GM23248 (cell line): ENCODE measurements at regions not wholly inside any gene's neighbourhood (a gene's known extent, or its start where the extent isn't known, plus 50 kb on each side); places are given as distances from the start of the nearest gene placed in this dataset.

Experiments
- DNase-seq: peaks from one replicate; pipeline ENCODE4 v3.0.0-alpha.2; 2015
- H2AFZ ChIP-seq: fragments of 200-600 bp; sonication (generic); 2 replicates; pipeline ENCODE4 v1.6.1; 2016; ENCODE audit warnings: antibody characterized with exemption
- H3F3A ChIP-seq: fragments of 200-600 bp; sonication (generic); 2 replicates; pipeline ENCODE4 v1.6.1; 2016; ENCODE audit warnings: mild to moderate bottlenecking, antibody characterized with exemption, mixed run types; ENCODE audit not compliant: insufficient read depth
- H3K27ac ChIP-seq: fragments of 200-600 bp; sonication (generic); 2 replicates; pipeline ENCODE4 v1.5.1; 2016; ENCODE audit warnings: mild to moderate bottlenecking
- H3K27me3 ChIP-seq: fragments of 200-600 bp; sonication (generic); replicated peaks from 2 replicates; pipeline ENCODE4 v1.6.1; 2016; ENCODE audit warnings: mild to moderate bottlenecking; ENCODE audit not compliant: insufficient read depth
- H3K36me3 ChIP-seq: fragments of 200-600 bp; sonication (generic); 2 replicates; pipeline ENCODE4 v1.6.1; 2016; ENCODE audit warnings: low read depth, mild to moderate bottlenecking
- H3K4me1 ChIP-seq: fragments of 200-600 bp; sonication (generic); 2 replicates; pipeline ENCODE4 v1.6.1; 2016; ENCODE audit warnings: mild to moderate bottlenecking; ENCODE audit not compliant: insufficient read depth
- H3K4me2 ChIP-seq: fragments of 200-600 bp; sonication (generic); one replicate; pipeline ENCODE4 v1.6.1; 2016; ENCODE audit warnings: mild to moderate bottlenecking; ENCODE audit not compliant: unreplicated experiment
- H3K4me3 ChIP-seq: fragments of 200-600 bp; sonication (generic); 2 replicates; pipeline ENCODE4 v1.5.1; 2016; ENCODE audit warnings: mild to moderate bottlenecking
- H3K79me2 ChIP-seq: fragments of 200-600 bp; sonication (generic); 2 replicates; pipeline ENCODE4 v1.6.1; 2016; ENCODE audit warnings: mild to moderate bottlenecking; ENCODE audit not compliant: insufficient read depth
- H3K9ac ChIP-seq: fragments of 200-600 bp; sonication (generic); 2 replicates; pipeline ENCODE4 v1.6.1; 2016; ENCODE audit warnings: mild to moderate bottlenecking
- H3K9me2 ChIP-seq: fragments of 200-600 bp; sonication (generic); 2 replicates; pipeline ENCODE4 v1.6.1; 2016; ENCODE audit warnings: mixed run types, mild to moderate bottlenecking, moderate library complexity; ENCODE audit not compliant: insufficient read depth
- H3K9me3 ChIP-seq: fragments of 200-600 bp; sonication (generic); one replicate; pipeline ENCODE4 v1.6.1; 2017; ENCODE audit warnings: low read depth
- H4K20me1 ChIP-seq: fragments of 200-600 bp; sonication (generic); 2 replicates; pipeline ENCODE4 v1.6.0; 2016; ENCODE audit not compliant: insufficient read depth
- EZH2 ChIP-seq: fragments of 200-600 bp; sonication (generic); IDR thresholded peaks from 2 replicates; pipeline ENCODE4 v1.6.1; 2018; ENCODE audit warnings: antibody characterized with exemption, mild to moderate bottlenecking; ENCODE audit not compliant: insufficient read depth, poor library complexity, severe bottlenecking
- EZH2phosphoT487 ChIP-seq: fragments of 200-600 bp; sonication (generic); IDR thresholded peaks from 2 replicates; pipeline ENCODE4 v1.6.1; 2018; ENCODE audit warnings: antibody characterized with exemption, moderate library complexity, mild to moderate bottlenecking, low read depth; ENCODE audit not compliant: insufficient read depth
- WGBS, 2 experiments: methylation state at CpG; one replicate each; pipeline ENCODE4 v1.1.6; 2015 to 2017; ENCODE audit warnings: low lambda C conversion rate in 2 of 2, low coverage in 1 of 2; ENCODE audit errors: missing lambda C conversion rate in 2 of 2; 5-methylcytosine and 5-hydroxymethylcytosine counted together
- in situ Hi-C: fragments of 300-500 bp; cut with MboI; formaldehyde crosslinking; loops from 2 replicates; pipeline ENCODE4 v1.15.0; 2020

- Histone ChIP-seq H3K9me3 (no peaks in the 10 kb centered on the region), H4K20me1 (no peaks in the 10 kb centered on the region), H3K27me3 (no peaks in the 10 kb centered on the region), H3F3A (no peaks in the 10 kb centered on the region), H3K9me2 (no peaks in the 10 kb centered on the region), H3K27ac (no peak overlapping the region), H3K36me3 (no peaks in the 10 kb centered on the region), H2AFZ (no peak overlapping the region), H3K4me3 (no peak overlapping the region), H3K4me1 (peaks cover 16% of the 10 kb centered on the region; the same call in 1 of the 2 replicates), H3K4me2 (no peak overlapping the region), H3K9ac (no peak overlapping the region), H3K79me2 (no peaks in the 10 kb centered on the region)
- WGBS, 2 experiments = 88 to 97% methylated on average over 1 to 2 of the region's 2 CpGs
- TF ChIP-seq EZH2 (no peak), EZH2phosphoT487 (no peak)
- in situ Hi-C loops = no loop called here
- DNase-seq = no peak
Measured at GRCh38 chrX:68942840-68943239, 114.0 kb downstream of the EFNB1 start.

- in situ Hi-C loops = no loop called here
- Histone ChIP-seq H3K9me3 (no peaks in the 10 kb centered on the region), H3K79me2 (no peaks in the 10 kb centered on the region), H3F3A (peaks cover 6% of the 10 kb centered on the region), H3K4me1 (peaks cover 18% of the 10 kb centered on the region; the same call in 1 of the 2 replicates), H2AFZ (no peak overlapping the region), H3K36me3 (no peaks in the 10 kb centered on the region), H3K9ac (no peak overlapping the region), H3K4me3 (no peak overlapping the region), H3K4me2 (no peak overlapping the region), H3K27ac (no peak overlapping the region), H4K20me1 (no peaks in the 10 kb centered on the region), H3K27me3 (no peaks in the 10 kb centered on the region), H3K9me2 (no peaks in the 10 kb centered on the region)
- DNase-seq = no peak
- WGBS, 2 experiments = 51 to 59% methylated on average over 6 of the region's 6 CpGs
- TF ChIP-seq EZH2 (no peak), EZH2phosphoT487 (no peak)
Measured at GRCh38 chrX:68942104-68942503, 113.3 kb downstream of the EFNB1 start.

GRCh38 chrX:68941385-68941952 lies 112.6 kb downstream of the EFNB1 start:
- H3F3A ChIP-seq = peaks cover 9% of the 10 kb centered on the region
- H2AFZ ChIP-seq = no peak overlapping the region
- peaks cover 21% of the 10 kb centered on the region; the same call in 1 of the 2 replicates for H3K4me1 ChIP-seq
- no peaks in the 10 kb centered on the region for H4K20me1 ChIP-seq
- no peak for DNase-seq
- no peaks in the 10 kb centered on the region for H3K79me2 ChIP-seq
- TF ChIP-seq EZH2phosphoT487 (no peak), EZH2 (no peak)
- H3K27ac ChIP-seq = no peak overlapping the region
- H3K9ac ChIP-seq = no peak overlapping the region
- H3K36me3 ChIP-seq = no peaks in the 10 kb centered on the region
- H3K4me2 ChIP-seq = no peak overlapping the region
- no peak overlapping the region for H3K4me3 ChIP-seq
- no peaks in the 10 kb centered on the region for H3K9me2 ChIP-seq
- no peaks in the 10 kb centered on the region for H3K27me3 ChIP-seq
- 72 to 77% methylated on average over 4 of the region's 4 CpGs for WGBS, 2 experiments
- in situ Hi-C loops = no loop called here
- no peaks in the 10 kb centered on the region for H3K9me3 ChIP-seq

- H3K27me3 ChIP-seq = no peaks in the 10 kb centered on the region
- H2AFZ ChIP-seq = no peak overlapping the region
- in situ Hi-C loops = no loop called here
- TF ChIP-seq EZH2phosphoT487 (no peak), EZH2 (no peak)
- 74 to 88% methylated on average over 7 of the region's 7 CpGs for WGBS, 2 experiments
- no peaks in the 10 kb centered on the region for H3K79me2 ChIP-seq
- H3K4me2 ChIP-seq = no peak overlapping the region
- no peak overlapping the region for H3K27ac ChIP-seq
- H3K4me3 ChIP-seq = no peak overlapping the region
- H3K36me3 ChIP-seq = no peaks in the 10 kb centered on the region
- DNase-seq = no peak
- peaks cover 25% of the 10 kb centered on the region; the same call in 1 of the 2 replicates for H3K4me1 ChIP-seq
- no peaks in the 10 kb centered on the region for H3K9me2 ChIP-seq
- H3K9me3 ChIP-seq = no peaks in the 10 kb centered on the region
- peaks cover 9% of the 10 kb centered on the region for H3F3A ChIP-seq
- no peak overlapping the region for H3K9ac ChIP-seq
- no peaks in the 10 kb centered on the region for H4K20me1 ChIP-seq
Measured at GRCh38 chrX:68940601-68941000, 111.8 kb downstream of the EFNB1 start.

- H3K27ac ChIP-seq = no peak overlapping the region
- 92 to 98% methylated on average over 7 to 8 of the region's 8 CpGs for WGBS, 2 experiments
- no peaks in the 10 kb centered on the region for H3K79me2 ChIP-seq
- H3K4me3 ChIP-seq = no peak overlapping the region
- H3K9me3 ChIP-seq = no peaks in the 10 kb centered on the region
- peaks cover 21% of the 10 kb centered on the region; the same call in 1 of the 2 replicates for H3K4me1 ChIP-seq
- DNase-seq = no peak
- H3K9me2 ChIP-seq = no peaks in the 10 kb centered on the region
- no peaks in the 10 kb centered on the region for H3K36me3 ChIP-seq
- H2AFZ ChIP-seq = no peak overlapping the region
- H3K4me2 ChIP-seq = no peak overlapping the region
- TF ChIP-seq EZH2phosphoT487 = no peak
- no peaks in the 10 kb centered on the region for H4K20me1 ChIP-seq
- peaks cover 9% of the 10 kb centered on the region for H3F3A ChIP-seq
- H3K9ac ChIP-seq = no peak overlapping the region
- in situ Hi-C loops = no loop called here
- H3K27me3 ChIP-seq = no peaks in the 10 kb centered on the region
Measured at GRCh38 chrX:68939868-68940267, 111.0 kb downstream of the EFNB1 start.
